Nephron (organoid): ENCODE measurements at regions not wholly inside any gene's neighbourhood (a gene's known extent, or its start where the extent isn't known, plus 50 kb on each side); places are given as distances from the start of the nearest gene placed in this dataset.

Experiments
- H3K27ac Mint-ChIP-seq, 3 experiments: 2 replicates each; pipeline ENCODE4 v1.8.0; 2020; ENCODE audit warnings: mixed read lengths in 3 of 3, mild to moderate bottlenecking in 2 of 3, moderate library complexity in 1 of 3
- H3K27me3 Mint-ChIP-seq: 2 replicates; pipeline ENCODE4 v1.8.0; 2021; ENCODE audit warnings: low read depth, mild to moderate bottlenecking, moderate library complexity, mixed read lengths
- H3K36me3 Mint-ChIP-seq: 2 replicates; pipeline ENCODE4 v1.8.0; 2020; ENCODE audit warnings: low read depth, mixed read lengths
- H3K4me1 Mint-ChIP-seq: 2 replicates; pipeline ENCODE4 v1.8.0; 2020; ENCODE audit warnings: mixed read lengths
- H3K4me3 Mint-ChIP-seq, 3 experiments: 2 replicates each; pipeline ENCODE4 v1.8.0; 2020; ENCODE audit warnings: mild to moderate bottlenecking in 3 of 3, mixed read lengths in 3 of 3, moderate library complexity in 2 of 3
- H3K9me3 Mint-ChIP-seq: 2 replicates; pipeline ENCODE4 v1.8.0; 2020; ENCODE audit warnings: mixed read lengths
- TF ChIP-seq, protein P1 (sequence below), 3 experiments: fragments of 200-600 bp; sonication (generic); IDR thresholded peaks; one replicate each; pipeline ENCODE4 v1.5.0; 2021; ENCODE audit warnings: antibody characterized with exemption in 3 of 3; ENCODE audit not compliant: unreplicated experiment in 3 of 3

DNA sequence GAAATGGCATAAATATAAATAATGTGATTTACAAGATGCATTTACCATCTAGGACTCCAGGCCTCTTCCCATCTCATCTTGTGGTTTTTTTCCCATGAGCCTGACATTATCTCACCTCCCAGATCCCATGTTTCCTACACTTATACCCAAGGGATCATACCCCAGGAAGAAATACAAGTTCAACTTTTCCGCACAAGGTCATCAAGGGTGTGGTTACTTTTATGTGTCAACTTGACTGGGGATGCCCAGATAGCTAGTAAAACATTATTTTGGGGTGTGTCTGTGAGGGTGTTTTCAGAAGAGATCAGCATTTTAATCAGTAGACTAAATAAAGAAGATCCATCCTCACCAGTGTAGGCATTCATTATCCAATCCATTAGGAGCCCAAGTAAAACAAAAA is 176.3 kb upstream of the TNFAIP3 start:
- Mint-ChIP-seq H3K4me3 (no peak overlapping the region), H3K27ac (no peak overlapping the region), H3K4me1 (no peaks in the 10 kb centered on the region), H3K27me3 (peaks cover 12% of the 10 kb centered on the region), H3K9me3 (no peaks in the 10 kb centered on the region), H3K36me3 (no peaks in the 10 kb centered on the region)
- TF ChIP-seq, protein P1, sequence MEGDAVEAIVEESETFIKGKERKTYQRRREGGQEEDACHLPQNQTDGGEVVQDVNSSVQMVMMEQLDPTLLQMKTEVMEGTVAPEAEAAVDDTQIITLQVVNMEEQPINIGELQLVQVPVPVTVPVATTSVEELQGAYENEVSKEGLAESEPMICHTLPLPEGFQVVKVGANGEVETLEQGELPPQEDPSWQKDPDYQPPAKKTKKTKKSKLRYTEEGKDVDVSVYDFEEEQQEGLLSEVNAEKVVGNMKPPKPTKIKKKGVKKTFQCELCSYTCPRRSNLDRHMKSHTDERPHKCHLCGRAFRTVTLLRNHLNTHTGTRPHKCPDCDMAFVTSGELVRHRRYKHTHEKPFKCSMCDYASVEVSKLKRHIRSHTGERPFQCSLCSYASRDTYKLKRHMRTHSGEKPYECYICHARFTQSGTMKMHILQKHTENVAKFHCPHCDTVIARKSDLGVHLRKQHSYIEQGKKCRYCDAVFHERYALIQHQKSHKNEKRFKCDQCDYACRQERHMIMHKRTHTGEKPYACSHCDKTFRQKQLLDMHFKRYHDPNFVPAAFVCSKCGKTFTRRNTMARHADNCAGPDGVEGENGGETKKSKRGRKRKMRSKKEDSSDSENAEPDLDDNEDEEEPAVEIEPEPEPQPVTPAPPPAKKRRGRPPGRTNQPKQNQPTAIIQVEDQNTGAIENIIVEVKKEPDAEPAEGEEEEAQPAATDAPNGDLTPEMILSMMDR (IDR thresholded peaks at IDR 0.05; ENCODE audit: unreplicated experiment in 3 of 3) = no peak

GRCh38 chr6:137692308-137692707 is 174.8 kb upstream of the TNFAIP3 start:
- Mint-ChIP-seq H3K4me3 (no peak overlapping the region), H3K27ac (no peak overlapping the region), H3K27me3 (peaks cover 12% of the 10 kb centered on the region), H3K4me1 (peaks cover 5% of the 10 kb centered on the region), H3K36me3 (no peaks in the 10 kb centered on the region), H3K9me3 (no peaks in the 10 kb centered on the region)
- TF ChIP-seq, protein P1 (IDR thresholded peaks at IDR 0.05; ENCODE audit: unreplicated experiment in 3 of 3) = no peak

GRCh38 chr6:137692806-137693205 is 174.3 kb upstream of the TNFAIP3 start:
- Mint-ChIP-seq H3K4me3 (no peak overlapping the region), H3K4me1 (peaks cover 9% of the 10 kb centered on the region), H3K27ac (no peak overlapping the region), H3K36me3 (no peaks in the 10 kb centered on the region), H3K27me3 (peaks cover 12% of the 10 kb centered on the region), H3K9me3 (no peaks in the 10 kb centered on the region)
- TF ChIP-seq, protein P1 (IDR thresholded peaks at IDR 0.05; ENCODE audit: unreplicated experiment in 3 of 3) = no peak

DNA sequence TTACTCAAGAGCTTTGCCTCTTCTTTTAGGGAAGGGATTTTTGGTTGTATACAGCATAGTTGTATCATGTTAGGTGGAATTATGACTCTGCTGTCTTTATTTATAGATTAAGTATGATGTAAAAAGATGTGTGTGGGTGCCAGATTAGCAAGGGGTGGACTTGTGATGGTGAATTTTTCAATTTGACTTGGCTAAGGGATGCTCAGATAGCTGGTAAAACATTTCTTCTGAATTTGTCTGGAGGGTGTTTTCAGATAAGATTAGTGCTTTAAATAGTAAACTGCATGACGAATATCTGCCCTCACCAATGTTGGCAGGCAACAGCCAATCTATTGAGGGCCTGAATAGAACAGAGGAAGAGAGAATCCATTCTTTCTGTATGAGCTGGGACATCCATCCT is 173.3 kb upstream of the TNFAIP3 start:
- no peaks in the 10 kb centered on the region for H3K9me3 Mint-ChIP-seq
- no peaks in the 10 kb centered on the region for H3K36me3 Mint-ChIP-seq
- peaks cover 12% of the 10 kb centered on the region for H3K27me3 Mint-ChIP-seq
- TF ChIP-seq, protein P1 (IDR thresholded peaks at IDR 0.05; ENCODE audit: unreplicated experiment in 3 of 3) = no peak
- peaks cover 9% of the 10 kb centered on the region for H3K4me1 Mint-ChIP-seq
- H3K4me3 Mint-ChIP-seq = no peak overlapping the region
- no peak overlapping the region for H3K27ac Mint-ChIP-seq

DNA sequence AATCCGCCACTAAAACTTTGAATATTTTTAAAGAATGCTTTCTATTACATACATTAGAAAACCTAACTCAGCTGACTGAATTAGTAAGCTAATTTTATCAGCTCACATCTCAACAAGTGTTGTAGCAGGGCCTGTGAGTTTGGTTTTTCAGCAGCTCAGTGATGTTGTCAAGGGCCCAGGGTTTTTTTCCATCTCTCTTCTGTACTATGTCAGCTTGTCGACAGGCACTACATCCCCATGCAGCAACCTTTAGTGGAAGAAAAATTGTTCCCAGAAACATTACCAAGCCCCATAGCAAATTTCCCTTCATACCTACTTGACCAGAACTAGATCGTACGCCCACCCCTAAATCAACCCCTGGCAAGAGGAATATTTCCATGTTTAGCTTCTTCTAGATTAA is 170.3 kb upstream of the TNFAIP3 start:
- H3K4me3 Mint-ChIP-seq = no peak overlapping the region
- H3K4me1 Mint-ChIP-seq = peaks cover 9% of the 10 kb centered on the region
- TF ChIP-seq, protein P1 (IDR thresholded peaks at IDR 0.05; ENCODE audit: unreplicated experiment in 3 of 3) = no peak
- H3K9me3 Mint-ChIP-seq = no peaks in the 10 kb centered on the region
- peaks cover 8% of the 10 kb centered on the region for H3K27me3 Mint-ChIP-seq
- peak overlapping the region in 2 of 3 experiments; percentile 74 to 83 for H3K27ac Mint-ChIP-seq
- H3K36me3 Mint-ChIP-seq = no peaks in the 10 kb centered on the region

- Mint-ChIP-seq H3K4me3 (no peak overlapping the region), H3K4me1 (peaks cover 9% of the 10 kb centered on the region), H3K36me3 (no peaks in the 10 kb centered on the region), H3K9me3 (no peaks in the 10 kb centered on the region), H3K27ac (peak overlapping the region in 2 of 3 experiments; percentile 74 to 83), H3K27me3 (peaks cover 6% of the 10 kb centered on the region)
- TF ChIP-seq, protein P1 (IDR thresholded peaks at IDR 0.05; ENCODE audit: unreplicated experiment in 3 of 3) = no peak
These were observed 169.7 kb upstream of the TNFAIP3 start for GRCh38 chr6:137697267-137697938.
